NCI-H82 treated with DMSO at 0.1 percent for 48 hours (cell line): ENCODE measurements at regions not wholly inside any gene's neighbourhood (a gene's known extent, or its start where the extent isn't known, plus 50 kb on each side); places are given as distances from the start of the nearest gene placed in this dataset.

Experiments used
- DNase-seq: peaks from one replicate; lab custom pipeline; 2025; ENCODE audit not compliant: unreplicated experiment; lab: John Stamatoyannopoulos, UW

GRCh38 chr14:71650187-71650755 is 282.0 kb upstream of the RGS6 start:
- no peak for DNase-seq

- no peak for DNase-seq
Observed at GRCh38 chr14:71651228-71651627, 281.0 kb upstream of the RGS6 start.

- DNase-seq = no peak
Observed at GRCh38 chr14:71652368-71652767, 279.9 kb upstream of the RGS6 start.

DNA sequence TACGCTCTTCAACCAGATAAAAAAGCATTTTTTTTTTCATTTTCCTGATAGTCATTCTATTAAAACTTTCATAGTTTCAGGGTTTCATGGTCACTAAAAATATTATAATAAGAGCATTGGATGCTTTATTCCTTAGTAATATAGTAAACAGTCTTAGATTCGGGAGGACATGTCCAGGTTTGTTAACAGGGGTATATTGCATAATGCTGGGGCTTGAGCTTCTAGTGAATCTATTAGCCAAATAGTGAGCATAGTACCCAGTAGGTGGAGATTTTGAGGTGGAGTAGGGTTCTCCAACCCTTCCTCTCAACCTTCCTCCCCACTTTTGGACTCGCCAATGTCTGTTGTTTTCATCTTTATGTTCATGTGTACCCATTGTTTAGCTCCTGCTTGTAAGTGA is 277.4 kb upstream of the RGS6 start:
- DNase-seq = no peak

- DNase-seq = no peak
Observed at GRCh38 chr14:71658261-71658860, 273.9 kb upstream of the RGS6 start.

DNA sequence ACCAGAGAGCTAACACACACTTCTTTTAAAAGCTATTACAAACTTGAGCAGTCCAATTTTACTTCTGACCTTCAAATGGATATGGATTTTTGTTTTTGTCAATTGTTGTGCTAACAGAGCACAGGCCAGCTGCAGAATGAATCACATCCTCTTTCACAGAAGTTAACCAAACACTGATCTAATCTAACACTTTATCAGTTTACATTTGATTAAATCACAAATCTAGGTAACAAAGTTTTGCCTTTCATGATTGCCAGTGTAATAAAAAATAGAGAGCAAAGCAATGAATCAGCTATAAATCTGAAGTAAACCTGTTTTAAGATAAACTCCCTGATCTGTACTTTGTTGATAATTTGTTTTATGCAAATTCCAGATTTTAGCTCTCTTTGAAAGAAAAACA is 273.1 kb upstream of the RGS6 start:
- no peak for DNase-seq

DNA sequence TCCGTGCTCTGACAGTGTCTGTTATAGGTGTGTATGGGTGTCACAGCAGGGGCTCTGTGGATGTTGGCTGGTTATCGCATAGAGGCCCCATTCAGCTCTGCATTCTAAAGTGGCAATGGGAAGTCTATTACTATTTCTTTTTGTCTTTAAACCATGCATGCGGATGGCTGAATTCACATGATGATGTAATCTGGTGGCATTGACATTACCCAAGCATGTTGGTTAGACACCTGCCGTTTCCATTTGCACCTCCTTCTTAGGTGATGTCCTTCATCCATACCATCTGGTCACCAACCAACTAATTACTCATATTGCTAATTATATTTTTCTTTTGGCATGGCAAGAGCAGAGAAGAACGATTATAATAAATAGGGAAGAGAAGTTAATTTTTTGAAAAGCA is 270.8 kb upstream of the RGS6 start:
- DNase-seq = no peak

DNA sequence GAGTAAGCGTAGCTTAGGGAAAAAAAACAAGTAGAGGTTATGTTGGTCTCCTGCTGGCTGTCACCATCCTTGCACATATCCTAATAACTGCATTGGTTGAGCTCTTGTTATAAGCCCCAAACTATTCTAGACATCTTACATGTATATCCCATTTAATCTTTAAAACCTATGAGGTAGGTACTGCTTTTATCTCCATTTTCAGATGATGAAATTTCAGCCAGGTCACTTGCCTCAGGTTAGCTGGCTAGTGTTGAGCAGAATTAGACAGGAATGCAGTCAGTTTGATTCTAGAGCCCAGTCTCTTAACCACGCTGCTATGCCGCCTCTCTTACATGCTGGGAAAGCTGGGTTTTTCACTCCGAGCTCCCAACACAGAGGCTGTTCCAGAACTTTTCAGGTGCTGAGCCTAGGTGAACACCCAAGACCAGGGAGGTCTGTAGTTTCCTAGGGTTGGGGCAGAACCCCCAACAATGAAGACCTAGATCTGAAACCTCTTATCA is 269.9 kb upstream of the RGS6 start:
- DNase-seq = no peak

- peak; percentile 24 for DNase-seq
Observed at GRCh38 chr14:71665157-71665556, 267.1 kb upstream of the RGS6 start.

GRCh38 chr14:71665781-71666180 is 266.4 kb upstream of the RGS6 start:
- no peak for DNase-seq

- no peak for DNase-seq
Observed at GRCh38 chr14:71666571-71667145, 265.6 kb upstream of the RGS6 start.

GRCh38 chr14:71668186-71668912 is 263.9 kb upstream of the RGS6 start:
- DNase-seq = peak; percentile 25

GRCh38 chr14:71672596-71672995 is 259.6 kb upstream of the RGS6 start:
- DNase-seq = no peak

DNA sequence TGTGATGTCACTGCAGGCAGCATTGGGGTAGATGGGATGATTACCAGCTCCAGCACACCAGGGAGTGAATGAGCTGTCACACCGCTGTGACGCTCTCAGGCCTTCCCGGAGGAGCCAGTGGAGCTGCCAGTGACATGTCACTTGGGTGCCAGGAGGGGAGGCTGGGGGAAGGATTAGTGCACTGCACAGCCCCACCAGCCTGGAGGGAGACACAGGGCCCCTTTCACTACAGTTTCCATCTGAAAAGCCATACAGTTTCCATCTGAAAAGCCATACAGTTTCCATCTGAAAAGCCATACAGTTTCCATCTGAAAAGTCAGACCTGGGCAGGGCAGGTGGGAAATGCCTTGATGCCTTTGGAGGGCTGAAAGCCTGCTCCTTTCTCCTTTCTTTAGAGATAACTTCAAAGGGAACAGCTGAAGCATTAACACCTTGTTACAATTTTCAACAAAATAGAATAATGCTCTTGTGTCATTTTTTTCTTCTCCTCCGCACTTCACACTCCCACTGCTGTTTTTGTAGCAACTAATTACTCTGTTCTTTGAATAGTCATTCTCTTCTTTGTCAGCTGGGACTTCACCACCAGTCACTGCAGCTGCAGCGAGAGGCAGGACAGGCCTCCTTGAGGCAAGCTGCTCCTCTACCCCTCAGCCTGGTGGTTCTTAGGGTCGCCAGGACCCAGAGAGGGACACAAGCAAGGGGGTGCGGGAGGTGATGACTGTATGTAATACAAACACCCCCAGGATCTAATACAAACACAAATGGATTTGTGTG is 256.9 kb upstream of the RGS6 start:
- DNase-seq = no peak

DNA sequence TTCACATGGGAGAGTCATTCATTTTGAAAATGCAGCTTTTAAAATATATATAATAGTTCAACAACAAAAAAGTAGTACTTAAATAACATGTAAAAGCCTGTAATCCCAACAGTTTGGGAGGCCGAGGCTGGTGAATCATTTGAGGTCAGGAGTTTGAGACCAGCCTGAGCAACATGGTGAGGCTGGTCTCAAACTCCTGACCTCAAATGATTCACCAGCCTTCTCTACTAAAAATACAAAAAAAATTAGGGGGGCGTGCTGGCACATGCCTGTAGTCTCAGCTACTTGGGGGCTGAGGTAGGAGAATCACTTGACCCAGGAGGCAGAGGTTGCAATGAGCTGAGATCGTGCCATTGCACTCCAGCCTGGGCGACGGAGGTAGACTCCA is 256.3 kb upstream of the RGS6 start:
- no peak for DNase-seq

DNA sequence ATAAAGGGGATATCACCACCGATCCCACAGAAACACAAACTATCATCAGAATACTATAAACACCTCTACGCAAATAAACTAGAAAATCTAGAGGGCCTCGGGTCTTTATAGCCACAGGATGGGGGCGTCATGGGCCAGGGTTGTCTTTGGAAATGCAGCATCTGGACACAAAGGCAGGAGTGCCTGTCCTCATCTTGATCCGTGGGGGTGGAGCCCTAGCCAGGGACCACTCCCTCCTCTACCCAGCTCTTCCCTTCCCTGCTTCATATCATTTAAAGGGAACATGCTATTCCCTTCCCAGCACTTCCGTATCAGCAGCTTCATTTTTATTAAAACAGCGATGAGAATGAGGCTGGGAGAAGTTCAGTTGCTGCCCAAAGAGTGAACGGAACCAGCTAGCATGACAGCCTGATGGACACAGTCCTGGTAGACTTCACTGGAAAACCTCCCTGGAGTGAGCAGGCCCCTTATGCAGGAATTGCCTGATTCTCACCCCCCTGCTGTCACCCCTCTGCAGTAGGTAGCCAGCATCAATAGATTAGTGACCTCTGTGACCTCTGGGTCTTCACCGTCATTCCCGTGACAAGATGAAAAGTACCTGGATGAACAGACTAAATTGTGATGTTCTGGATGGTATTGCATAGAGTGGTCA is 251.4 kb upstream of the RGS6 start:
- DNase-seq = no peak

GRCh38 chr14:71682337-71682736 is 249.9 kb upstream of the RGS6 start:
- DNase-seq = no peak

DNA sequence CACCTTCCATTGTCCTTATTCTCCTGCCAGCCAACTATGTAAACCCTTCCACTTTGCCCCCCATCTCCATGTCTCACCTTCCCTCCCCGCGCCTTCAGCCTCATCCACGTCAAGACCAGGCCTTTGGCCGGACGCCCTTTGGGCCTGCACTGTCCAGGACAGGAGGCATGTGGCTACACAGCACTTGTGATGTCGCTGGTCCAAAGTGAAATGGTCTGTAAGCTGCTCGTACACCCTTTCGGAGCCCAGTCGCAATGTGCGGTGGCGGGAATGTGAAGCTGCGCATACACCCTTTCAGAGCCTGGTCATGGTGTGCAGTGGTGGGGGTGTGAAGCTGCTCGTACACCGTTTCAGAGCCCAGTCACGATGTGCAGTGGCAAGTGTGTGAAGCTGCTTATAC is 247.9 kb upstream of the RGS6 start:
- DNase-seq = no peak

DNA sequence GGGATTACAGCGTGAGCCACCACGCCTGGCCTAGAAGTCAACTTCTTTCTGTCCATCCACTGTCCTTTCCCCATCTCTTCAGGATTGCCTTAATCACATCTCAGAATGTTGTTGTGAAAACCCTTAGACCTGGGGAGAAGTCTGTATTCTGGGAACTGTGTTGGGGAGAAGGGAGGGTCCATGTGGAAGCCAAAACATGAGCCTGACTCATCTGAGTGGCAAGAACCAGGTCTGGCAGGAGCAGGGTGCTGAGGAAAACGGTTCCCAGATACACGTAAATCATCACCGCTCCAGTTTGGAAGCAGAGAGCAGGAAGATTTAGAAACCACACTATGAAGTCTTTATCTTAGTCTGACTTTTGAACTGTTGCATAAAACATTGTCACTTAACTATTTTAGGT is 245.6 kb upstream of the RGS6 start:
- no peak for DNase-seq

- DNase-seq = no peak
Observed at GRCh38 chr14:71687166-71687831, 244.9 kb upstream of the RGS6 start.
